Liver (tissue), 8 donors: ENCODE measurements at regions not wholly inside any gene's neighbourhood (a gene's known extent, or its start where the extent isn't known, plus 50 kb on each side); places are given as distances from the start of the nearest gene placed in this dataset.

Source experiments
- DNase-seq: peaks from one replicate; pipeline ENCODE4 v3.0.0-alpha.2; 2017; ENCODE audit warnings: low spot score
- H3K27ac ChIP-seq, 2 donors: one replicate each; pipeline ENCODE4 v1.7.0; 2013; ENCODE audit warnings: inconsistent platforms in 2 of 2, low read length in 2 of 2, control low read depth in 1 of 2, low read depth in 1 of 2, mild to moderate bottlenecking in 1 of 2
- H3K27me3 ChIP-seq, 4 donors: one replicate each; pipeline versions ENCODE4 v1.6.1 to v1.7.0; 2013; ENCODE audit warnings: low read length in 3 of 4, inconsistent platforms in 1 of 4, mild to moderate bottlenecking in 1 of 4, moderate library complexity in 1 of 4; ENCODE audit not compliant: control insufficient read depth in 4 of 4, insufficient read depth in 4 of 4
- H3K36me3 ChIP-seq, 4 donors: one replicate each; pipeline versions ENCODE4 v1.6.1 to v1.7.0; 2013; ENCODE audit warnings: low read length in 3 of 4, mild to moderate bottlenecking in 3 of 4, low read depth in 1 of 4, moderate library complexity in 1 of 4; ENCODE audit not compliant: control insufficient read depth in 4 of 4, insufficient read depth in 3 of 4
- H3K4me1 ChIP-seq, 4 donors: one replicate each; pipeline versions ENCODE4 v1.6.1 to v1.7.0; 2013; ENCODE audit warnings: low read length in 3 of 4, mild to moderate bottlenecking in 3 of 4, moderate library complexity in 1 of 4; ENCODE audit not compliant: control insufficient read depth in 4 of 4, insufficient read depth in 4 of 4
- H3K4me3 ChIP-seq, 3 donors: one replicate each; pipeline versions ENCODE4 v1.6.1 to v1.7.0; 2013; ENCODE audit warnings: low read length in 3 of 3, control low read depth in 1 of 3, low read depth in 1 of 3, mild to moderate bottlenecking in 1 of 3
- H3K9ac ChIP-seq, 2 donors: one replicate each; pipeline ENCODE4 v1.7.0; 2013; ENCODE audit warnings: low read length in 2 of 2, mild to moderate bottlenecking in 2 of 2, moderate library complexity in 2 of 2, control low read depth in 1 of 2, low read depth in 1 of 2
- H3K9me3 ChIP-seq, 4 donors: one replicate each; pipeline versions ENCODE4 v1.6.1 to v1.7.0; 2013; ENCODE audit warnings: low read length in 3 of 4; ENCODE audit not compliant: control insufficient read depth in 4 of 4
- EGR1 ChIP-seq, 2 donors: IDR thresholded peaks; 2 replicates each; pipeline ENCODE4 v1.6.1; 2016 to 2018; ENCODE audit warnings: antibody characterized with exemption in 2 of 2, low read depth in 2 of 2
- FOXA1 ChIP-seq: IDR thresholded peaks from 2 replicates; pipeline ENCODE4 v1.6.1; 2016; ENCODE audit warnings: antibody characterized with exemption
- FOXA2 ChIP-seq: IDR thresholded peaks from 2 replicates; pipeline ENCODE4 v1.6.1; 2016; ENCODE audit warnings: antibody characterized with exemption
- GABPA ChIP-seq, 2 donors: IDR thresholded peaks in 1 of 2; conservative IDR thresholded peaks in 1 of 2; 2 replicates each; pipeline ENCODE4 v1.6.1; 2016; ENCODE audit warnings: antibody characterized with exemption in 2 of 2, mild to moderate bottlenecking in 1 of 2, moderate library complexity in 1 of 2
- HNF4A ChIP-seq, 2 donors: conservative IDR thresholded peaks; 2 replicates each; pipeline ENCODE4 v1.6.1; 2016; ENCODE audit warnings: antibody characterized with exemption in 2 of 2, mild to moderate bottlenecking in 2 of 2
- HNF4G ChIP-seq: IDR thresholded peaks from 2 replicates; pipeline ENCODE4 v1.6.1; 2016; ENCODE audit warnings: antibody characterized with exemption
- JUND ChIP-seq, 2 donors: IDR thresholded peaks; 2 replicates each; pipeline ENCODE4 v1.6.1; 2016; ENCODE audit warnings: antibody characterized with exemption in 2 of 2
- RAD21 ChIP-seq, 2 donors: IDR thresholded peaks; 2 replicates each; pipeline ENCODE4 v1.6.1; 2016; ENCODE audit warnings: antibody characterized with exemption in 2 of 2, mild to moderate bottlenecking in 2 of 2
- SP1 ChIP-seq: IDR thresholded peaks from 2 replicates; pipeline ENCODE4 v1.6.1; 2018; ENCODE audit warnings: antibody characterized with exemption, mild to moderate bottlenecking
- TAF1 ChIP-seq: conservative IDR thresholded peaks from 2 replicates; pipeline ENCODE4 v1.6.1; 2016; ENCODE audit warnings: antibody characterized with exemption, mild to moderate bottlenecking
- WGBS: extraction: QIAGEN DNeasy Blood & Tissue Kit; methylation state at CpG from one replicate; pipeline ENCODE4 v1.1.7; 2013; 5-methylcytosine and 5-hydroxymethylcytosine counted together
- TF ChIP-seq, protein P1 (sequence below): IDR thresholded peaks from 2 replicates; pipeline ENCODE4 v1.6.1; 2016; ENCODE audit warnings: antibody characterized with exemption
- TF ChIP-seq, protein P2 (sequence below): IDR thresholded peaks from 2 replicates; pipeline ENCODE4 v1.6.1; 2016; ENCODE audit warnings: antibody characterized with exemption
- TF ChIP-seq, protein P3 (sequence below): IDR thresholded peaks from 2 replicates; pipeline ENCODE4 v1.6.1; 2016; ENCODE audit warnings: antibody characterized with exemption
- TF ChIP-seq, protein P4 (sequence below): fragments of 150-350 bp; IDR thresholded peaks from 2 replicates; pipeline ENCODE4 v1.5.1; 2017; ENCODE audit warnings: improper control_type of control experiment, low read depth, low read length; ENCODE audit not compliant: missing input control
- TF ChIP-seq, protein P5 (sequence below): IDR thresholded peaks from 2 replicates; pipeline ENCODE4 v1.6.1; 2016; ENCODE audit warnings: antibody characterized with exemption, mild to moderate bottlenecking
- donor health status: healthy.
- donor health status: healthy.
- donor health status: healthy.
- donor health status: healthy.
- donor health status: healthy.

DNA sequence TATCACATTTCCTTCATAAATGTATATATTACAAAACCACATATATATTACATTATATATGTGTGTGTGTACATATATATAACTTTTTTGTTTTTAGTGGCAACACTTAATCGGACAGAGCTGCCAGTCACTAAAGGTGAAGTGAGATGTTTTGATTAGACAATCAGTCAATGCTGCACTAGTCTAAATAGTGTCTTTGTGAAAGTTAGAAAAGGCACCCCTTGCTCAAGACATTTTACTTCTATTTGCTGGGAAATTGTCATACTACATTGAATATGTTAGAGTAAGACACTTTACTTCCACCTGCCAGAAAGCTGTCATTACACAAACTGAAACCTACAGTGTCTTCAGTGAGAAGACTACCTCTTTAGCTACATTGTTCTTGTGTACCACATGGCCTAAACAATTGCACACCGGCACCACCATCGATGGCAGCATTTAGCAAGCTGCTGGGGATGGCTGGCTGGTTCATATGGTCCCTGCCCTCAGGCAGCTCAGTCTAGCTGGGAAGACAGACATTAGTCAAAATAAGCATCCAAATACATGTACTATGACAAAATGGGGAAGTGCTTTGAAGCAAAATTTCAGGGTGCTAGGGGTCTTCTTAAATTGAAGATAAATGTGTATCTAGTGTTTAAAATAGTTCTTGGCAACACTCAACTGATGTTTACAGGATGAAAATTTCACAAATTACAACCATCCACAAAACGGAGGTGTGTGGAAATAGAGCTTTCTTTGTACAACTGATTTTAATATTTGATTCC, 148.1 kb upstream of the GATB start:
- Histone ChIP-seq H3K27ac (no peak overlapping the region), H3K36me3 (no peaks in the 10 kb centered on the region), H3K27me3 (no peaks in the 10 kb centered on the region), H3K9me3 (no peaks in the 10 kb centered on the region), H3K4me3 (no peak overlapping the region), H3K9ac (no peak overlapping the region), H3K4me1 (no peaks in the 10 kb centered on the region)
- no peak for TF ChIP-seq EGR1 (IDR thresholded peaks at IDR 0.05; ENCODE audit: low read depth in 2 of 2)
- TF ChIP-seq GABPA (IDR thresholded peaks at IDR 0.05 in 1 of 2, conservative IDR thresholded peaks at IDR 0.05 in 1 of 2), result no peak
- TF ChIP-seq RAD21 (IDR thresholded peaks at IDR 0.05), result no peak
- no peak for TF ChIP-seq SP1
- TF ChIP-seq, protein P1, sequence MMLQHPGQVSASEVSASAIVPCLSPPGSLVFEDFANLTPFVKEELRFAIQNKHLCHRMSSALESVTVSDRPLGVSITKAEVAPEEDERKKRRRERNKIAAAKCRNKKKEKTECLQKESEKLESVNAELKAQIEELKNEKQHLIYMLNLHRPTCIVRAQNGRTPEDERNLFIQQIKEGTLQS, result no peak
- TF ChIP-seq, protein P2, sequence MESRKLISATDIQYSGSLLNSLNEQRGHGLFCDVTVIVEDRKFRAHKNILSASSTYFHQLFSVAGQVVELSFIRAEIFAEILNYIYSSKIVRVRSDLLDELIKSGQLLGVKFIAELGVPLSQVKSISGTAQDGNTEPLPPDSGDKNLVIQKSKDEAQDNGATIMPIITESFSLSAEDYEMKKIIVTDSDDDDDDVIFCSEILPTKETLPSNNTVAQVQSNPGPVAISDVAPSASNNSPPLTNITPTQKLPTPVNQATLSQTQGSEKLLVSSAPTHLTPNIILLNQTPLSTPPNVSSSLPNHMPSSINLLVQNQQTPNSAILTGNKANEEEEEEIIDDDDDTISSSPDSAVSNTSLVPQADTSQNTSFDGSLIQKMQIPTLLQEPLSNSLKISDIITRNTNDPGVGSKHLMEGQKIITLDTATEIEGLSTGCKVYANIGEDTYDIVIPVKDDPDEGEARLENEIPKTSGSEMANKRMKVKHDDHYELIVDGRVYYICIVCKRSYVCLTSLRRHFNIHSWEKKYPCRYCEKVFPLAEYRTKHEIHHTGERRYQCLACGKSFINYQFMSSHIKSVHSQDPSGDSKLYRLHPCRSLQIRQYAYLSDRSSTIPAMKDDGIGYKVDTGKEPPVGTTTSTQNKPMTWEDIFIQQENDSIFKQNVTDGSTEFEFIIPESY, result no peak
- TF ChIP-seq HNF4A (conservative IDR thresholded peaks at IDR 0.05), result no peak
- DNase-seq, result no peak
- WGBS, result 78% methylated on average over 4 of the region's 4 CpGs

DNA sequence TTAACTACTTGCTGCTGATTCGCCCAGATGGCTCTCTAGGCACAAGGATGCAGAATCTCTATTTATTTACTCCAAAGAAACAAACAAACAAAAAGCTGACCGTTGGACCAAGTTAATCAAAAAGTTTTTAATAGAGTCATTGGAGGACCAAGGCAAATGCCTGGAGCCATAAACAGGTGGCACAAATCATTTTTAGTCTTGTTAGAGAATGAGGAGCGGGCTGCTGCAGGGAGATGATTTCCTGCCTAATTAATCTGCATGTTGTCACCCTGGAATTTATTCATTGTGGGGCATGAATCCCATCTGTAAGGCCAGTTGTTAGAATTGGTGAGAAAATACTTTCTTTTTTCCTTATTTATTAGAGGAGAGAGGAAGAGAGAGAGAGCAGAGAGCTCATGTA, 147.4 kb upstream of the GATB start:
- H3K4me1 ChIP-seq, result no peaks in the 10 kb centered on the region
- TF ChIP-seq, protein P2, result no peak
- no peak for TF ChIP-seq JUND (IDR thresholded peaks at IDR 0.05)
- TF ChIP-seq, protein P3, sequence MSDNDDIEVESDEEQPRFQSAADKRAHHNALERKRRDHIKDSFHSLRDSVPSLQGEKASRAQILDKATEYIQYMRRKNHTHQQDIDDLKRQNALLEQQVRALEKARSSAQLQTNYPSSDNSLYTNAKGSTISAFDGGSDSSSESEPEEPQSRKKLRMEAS, result no peak
- WGBS, result 53% methylated on average over 3 of the region's 3 CpGs
- H3K9me3 ChIP-seq, result no peaks in the 10 kb centered on the region
- H3K27ac ChIP-seq, result no peak overlapping the region
- H3K9ac ChIP-seq, result no peak overlapping the region
- H3K36me3 ChIP-seq, result no peaks in the 10 kb centered on the region
- no peaks in the 10 kb centered on the region for H3K27me3 ChIP-seq
- H3K4me3 ChIP-seq, result no peak overlapping the region
- DNase-seq, result no peak

DNA sequence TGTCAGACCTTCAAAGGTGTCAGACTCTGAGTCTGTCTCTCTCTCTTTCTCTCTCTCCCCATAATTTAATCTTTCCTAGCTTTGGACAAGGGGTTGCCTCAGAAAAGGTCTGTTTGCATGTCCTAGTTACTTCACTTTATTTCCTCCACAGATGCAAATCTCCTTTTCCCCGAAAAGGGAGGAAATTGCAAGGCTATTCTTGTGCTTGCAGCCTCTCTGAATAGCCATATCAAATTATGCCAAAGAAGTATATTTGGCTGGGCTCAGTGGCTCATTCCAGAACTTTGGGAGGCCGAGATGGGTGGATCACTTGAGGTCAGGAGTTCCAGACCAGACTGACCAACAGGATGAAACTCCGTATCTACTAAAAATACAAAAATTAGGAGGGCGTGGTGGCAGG, 145.6 kb upstream of the GATB start:
- H3K36me3 ChIP-seq, result no peaks in the 10 kb centered on the region
- H3K4me3 ChIP-seq, result no peak overlapping the region
- no peak overlapping the region for H3K9ac ChIP-seq
- H3K4me1 ChIP-seq, result no peaks in the 10 kb centered on the region
- no peak for DNase-seq
- no peak overlapping the region for H3K27ac ChIP-seq
- no peaks in the 10 kb centered on the region for H3K27me3 ChIP-seq
- WGBS, result 63% methylated on average over 4 of the region's 4 CpGs
- H3K9me3 ChIP-seq, result no peaks in the 10 kb centered on the region
- TF ChIP-seq, protein P4, sequence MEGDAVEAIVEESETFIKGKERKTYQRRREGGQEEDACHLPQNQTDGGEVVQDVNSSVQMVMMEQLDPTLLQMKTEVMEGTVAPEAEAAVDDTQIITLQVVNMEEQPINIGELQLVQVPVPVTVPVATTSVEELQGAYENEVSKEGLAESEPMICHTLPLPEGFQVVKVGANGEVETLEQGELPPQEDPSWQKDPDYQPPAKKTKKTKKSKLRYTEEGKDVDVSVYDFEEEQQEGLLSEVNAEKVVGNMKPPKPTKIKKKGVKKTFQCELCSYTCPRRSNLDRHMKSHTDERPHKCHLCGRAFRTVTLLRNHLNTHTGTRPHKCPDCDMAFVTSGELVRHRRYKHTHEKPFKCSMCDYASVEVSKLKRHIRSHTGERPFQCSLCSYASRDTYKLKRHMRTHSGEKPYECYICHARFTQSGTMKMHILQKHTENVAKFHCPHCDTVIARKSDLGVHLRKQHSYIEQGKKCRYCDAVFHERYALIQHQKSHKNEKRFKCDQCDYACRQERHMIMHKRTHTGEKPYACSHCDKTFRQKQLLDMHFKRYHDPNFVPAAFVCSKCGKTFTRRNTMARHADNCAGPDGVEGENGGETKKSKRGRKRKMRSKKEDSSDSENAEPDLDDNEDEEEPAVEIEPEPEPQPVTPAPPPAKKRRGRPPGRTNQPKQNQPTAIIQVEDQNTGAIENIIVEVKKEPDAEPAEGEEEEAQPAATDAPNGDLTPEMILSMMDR, result no peak
- TF ChIP-seq FOXA1 (no peak), GABPA (IDR thresholded peaks at IDR 0.05 in 1 of 2, conservative IDR thresholded peaks at IDR 0.05 in 1 of 2) (no peak), JUND (IDR thresholded peaks at IDR 0.05) (no peak), RAD21 (IDR thresholded peaks at IDR 0.05) (no peak), FOXA2 (no peak), TAF1 (no peak), HNF4G (no peak)
- TF ChIP-seq, protein P5, sequence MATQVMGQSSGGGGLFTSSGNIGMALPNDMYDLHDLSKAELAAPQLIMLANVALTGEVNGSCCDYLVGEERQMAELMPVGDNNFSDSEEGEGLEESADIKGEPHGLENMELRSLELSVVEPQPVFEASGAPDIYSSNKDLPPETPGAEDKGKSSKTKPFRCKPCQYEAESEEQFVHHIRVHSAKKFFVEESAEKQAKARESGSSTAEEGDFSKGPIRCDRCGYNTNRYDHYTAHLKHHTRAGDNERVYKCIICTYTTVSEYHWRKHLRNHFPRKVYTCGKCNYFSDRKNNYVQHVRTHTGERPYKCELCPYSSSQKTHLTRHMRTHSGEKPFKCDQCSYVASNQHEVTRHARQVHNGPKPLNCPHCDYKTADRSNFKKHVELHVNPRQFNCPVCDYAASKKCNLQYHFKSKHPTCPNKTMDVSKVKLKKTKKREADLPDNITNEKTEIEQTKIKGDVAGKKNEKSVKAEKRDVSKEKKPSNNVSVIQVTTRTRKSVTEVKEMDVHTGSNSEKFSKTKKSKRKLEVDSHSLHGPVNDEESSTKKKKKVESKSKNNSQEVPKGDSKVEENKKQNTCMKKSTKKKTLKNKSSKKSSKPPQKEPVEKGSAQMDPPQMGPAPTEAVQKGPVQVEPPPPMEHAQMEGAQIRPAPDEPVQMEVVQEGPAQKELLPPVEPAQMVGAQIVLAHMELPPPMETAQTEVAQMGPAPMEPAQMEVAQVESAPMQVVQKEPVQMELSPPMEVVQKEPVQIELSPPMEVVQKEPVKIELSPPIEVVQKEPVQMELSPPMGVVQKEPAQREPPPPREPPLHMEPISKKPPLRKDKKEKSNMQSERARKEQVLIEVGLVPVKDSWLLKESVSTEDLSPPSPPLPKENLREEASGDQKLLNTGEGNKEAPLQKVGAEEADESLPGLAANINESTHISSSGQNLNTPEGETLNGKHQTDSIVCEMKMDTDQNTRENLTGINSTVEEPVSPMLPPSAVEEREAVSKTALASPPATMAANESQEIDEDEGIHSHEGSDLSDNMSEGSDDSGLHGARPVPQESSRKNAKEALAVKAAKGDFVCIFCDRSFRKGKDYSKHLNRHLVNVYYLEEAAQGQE, result no peak
